Cerebellar cortex (tissue), 1 donor: ENCODE measurements at regions not wholly inside any gene's neighbourhood (a gene's known extent, or its start where the extent isn't known, plus 50 kb on each side); places are given as distances from the start of the nearest gene placed in this dataset.
"Not testable (repeated sequence)": the region's sequence is repeated elsewhere in the genome, so short reads cannot be mapped to it uniquely, and the experiment has no call there.

Experiments
- DNase-seq: peaks from one replicate; pipeline ENCODE4 v3.0.0-alpha.2; 2015; ENCODE audit warnings: low spot score

GRCh38 chr2:53356291-53356905 lies 411.2 kb upstream of the CHAC2 start:
- DNase-seq, result no peak

- DNase-seq, result no peak
Measured at GRCh38 chr2:53353135-53354114, 414.2 kb upstream of the CHAC2 start.

GRCh38 chr2:53347269-53347668 lies 420.3 kb upstream of the CHAC2 start:
- DNase-seq, result no peak

GRCh38 chr2:53342248-53342647 lies 425.4 kb upstream of the CHAC2 start:
- no peak for DNase-seq

GRCh38 chr2:53334610-53335009 lies 433.0 kb upstream of the CHAC2 start:
- no peak for DNase-seq

- DNase-seq, result no peak
Measured at GRCh38 chr2:53331667-53332066, 435.9 kb upstream of the CHAC2 start.

GRCh38 chr2:53317861-53318260 lies 449.7 kb upstream of the CHAC2 start:
- DNase-seq, result no peak

GRCh38 chr2:53315149-53315548 lies 452.5 kb upstream of the CHAC2 start:
- DNase-seq, result no peak

GRCh38 chr2:53314718-53315117 lies 452.9 kb upstream of the CHAC2 start:
- no peak for DNase-seq

- not testable (repeated sequence) for DNase-seq
Measured at GRCh38 chr2:53313644-53314043, 454.0 kb upstream of the CHAC2 start.

- no peak for DNase-seq
Measured at GRCh38 chr2:53312721-53313120, 454.9 kb upstream of the CHAC2 start.

- no peak for DNase-seq
Measured at GRCh38 chr2:53312181-53312580, 455.4 kb upstream of the CHAC2 start.

GRCh38 chr2:53303012-53303578 lies 464.5 kb upstream of the CHAC2 start:
- no peak for DNase-seq

- no peak for DNase-seq
Measured at GRCh38 chr2:53302455-53302854, 465.1 kb upstream of the CHAC2 start.

- no peak for DNase-seq
Measured at GRCh38 chr2:53289309-53290006, 478.1 kb upstream of the CHAC2 start.

GRCh38 chr2:53286345-53286744 lies 481.3 kb upstream of the CHAC2 start:
- no peak for DNase-seq

GRCh38 chr2:53275743-53276142 lies 491.9 kb upstream of the CHAC2 start:
- DNase-seq, result no peak

- DNase-seq, result no peak
Measured at GRCh38 chr2:53268626-53269025, 499.0 kb upstream of the CHAC2 start.

- DNase-seq, result no peak
Measured at GRCh38 chr2:53268086-53268485, 499.5 kb upstream of the CHAC2 start.

- DNase-seq, result no peak
Measured at GRCh38 chr2:53265544-53266299, 501.9 kb upstream of the CHAC2 start.

GRCh38 chr2:53260568-53260967 lies 507.0 kb upstream of the CHAC2 start:
- DNase-seq, result no peak
